GM18909 (cell line): ENCODE measurements at regions not wholly inside any gene's neighbourhood (a gene's known extent, or its start where the extent isn't known, plus 50 kb on each side); places are given as distances from the start of the nearest gene placed in this dataset.

Experiments
- ATAC-seq: cut with Tn5 transposase; IDR thresholded peaks from one replicate; pipeline ENCODE4 v1.9.1; 2021; ENCODE audit warnings: mild to moderate bottlenecking; ENCODE audit not compliant: unreplicated experiment, poor library complexity

DNA sequence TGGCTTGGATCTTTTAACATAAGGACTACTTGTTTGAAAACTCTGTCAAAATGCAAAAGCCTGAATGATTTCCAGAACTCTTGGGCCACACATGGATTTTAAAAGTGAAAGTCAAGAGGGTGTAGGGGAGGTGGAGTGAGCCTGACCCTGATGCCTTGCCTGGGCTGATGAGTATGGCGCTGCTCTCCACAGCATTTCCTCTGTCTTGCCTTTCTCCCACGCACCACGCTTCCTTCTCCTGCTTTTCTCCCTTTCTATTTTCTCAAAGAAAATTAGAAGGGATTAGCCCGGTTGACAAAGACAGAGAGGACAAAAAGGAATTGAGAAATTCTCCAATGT, 207.0 kb upstream of the CCDC68 start:
- ATAC-seq = no peak

DNA sequence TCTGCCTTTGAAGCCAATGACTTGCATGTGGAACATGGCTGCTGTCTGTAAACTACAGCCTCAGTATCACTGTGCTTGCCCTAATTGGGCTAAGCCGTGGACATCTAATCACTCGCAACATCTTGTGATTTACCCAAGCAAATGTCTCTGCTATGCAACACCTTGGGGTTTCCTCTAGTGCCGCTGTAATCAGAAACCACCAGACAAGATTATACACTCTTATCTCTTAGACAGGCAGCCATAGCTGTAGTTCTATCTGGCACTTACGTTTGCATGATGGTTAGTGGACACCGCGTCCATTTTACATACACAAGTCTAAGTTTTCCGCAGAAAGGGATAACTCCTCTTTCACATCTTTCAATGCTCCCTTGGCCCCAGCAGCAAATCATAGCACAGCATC, 204.3 kb upstream of the CCDC68 start:
- ATAC-seq = no peak

DNA sequence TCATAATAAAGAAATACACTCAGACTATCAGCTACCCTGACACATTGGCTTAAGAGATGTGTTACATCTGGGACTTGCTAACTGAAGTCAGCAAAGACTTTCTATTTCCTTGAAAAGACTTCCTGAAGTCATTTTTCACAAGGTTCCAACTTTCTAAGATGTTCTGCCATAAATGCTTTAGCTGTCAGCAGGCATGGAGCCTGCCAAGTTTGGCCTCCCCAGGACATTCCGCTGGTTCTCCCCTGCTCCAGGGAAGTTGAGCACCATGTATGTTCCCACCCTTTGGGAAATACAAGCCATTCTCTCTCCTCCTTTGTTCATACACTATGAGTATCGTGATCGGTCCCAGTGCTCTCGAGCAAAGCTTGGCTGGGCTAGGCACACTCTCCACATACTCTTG, 202.7 kb upstream of the CCDC68 start:
- ATAC-seq = no peak

DNA sequence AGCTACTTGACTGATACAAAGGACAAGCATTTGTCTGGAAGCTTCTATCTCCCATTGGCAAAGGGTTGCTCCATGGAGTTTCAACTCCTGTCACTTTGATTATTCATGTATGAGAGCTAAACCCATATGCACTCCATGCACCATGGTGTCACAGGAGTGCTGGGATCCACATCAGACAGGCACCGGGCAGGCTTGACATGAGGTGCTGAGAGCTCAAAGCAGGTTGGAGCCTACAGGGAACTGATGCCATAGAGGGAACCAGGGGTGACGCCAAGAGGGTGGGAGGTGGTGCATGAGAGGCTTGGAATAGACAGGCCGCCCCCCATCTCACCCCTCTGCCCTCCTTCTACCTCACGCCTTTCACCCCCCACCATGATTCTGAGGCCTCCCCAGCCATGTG, 199.8 kb upstream of the CCDC68 start:
- ATAC-seq = no peak

DNA sequence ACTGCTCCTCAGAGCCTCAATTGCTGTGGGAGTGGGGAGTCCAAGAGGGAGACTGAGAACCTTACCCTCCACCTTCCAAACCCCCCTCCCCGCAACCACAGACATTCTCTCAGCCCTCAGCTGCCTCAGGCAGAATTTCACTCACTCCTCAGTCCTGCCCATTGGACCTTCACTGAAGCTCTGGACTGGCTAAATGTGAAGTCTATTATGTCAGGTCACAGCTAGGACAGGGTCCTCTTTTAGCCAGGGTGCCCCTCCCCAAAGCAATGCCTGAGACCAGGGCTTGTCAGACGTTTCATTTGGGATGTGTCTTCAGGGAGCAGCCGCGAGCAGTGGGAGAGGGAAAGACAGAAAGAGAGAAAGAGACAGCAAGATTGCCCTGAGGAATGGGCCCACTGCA, 199.3 kb upstream of the CCDC68 start:
- no peak for ATAC-seq

DNA sequence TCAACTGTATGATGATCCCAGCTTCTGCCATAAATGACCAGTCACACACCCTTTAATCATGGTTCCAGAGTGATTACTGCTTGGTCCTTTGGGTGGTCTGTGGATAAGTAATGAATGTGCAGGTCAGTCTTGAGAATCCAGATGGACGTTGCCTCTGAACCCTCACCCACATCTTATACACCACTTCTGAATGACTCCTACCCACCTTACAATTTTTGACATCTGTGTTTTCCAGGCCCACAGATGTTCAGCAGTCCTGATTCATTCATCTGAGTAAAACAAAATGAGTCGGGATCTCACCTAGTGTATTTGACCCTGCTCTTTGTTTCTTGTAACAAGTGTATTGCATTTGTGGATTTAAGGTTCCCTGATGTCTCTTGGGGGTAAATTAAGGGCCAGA, 194.1 kb upstream of the CCDC68 start:
- no peak for ATAC-seq

DNA sequence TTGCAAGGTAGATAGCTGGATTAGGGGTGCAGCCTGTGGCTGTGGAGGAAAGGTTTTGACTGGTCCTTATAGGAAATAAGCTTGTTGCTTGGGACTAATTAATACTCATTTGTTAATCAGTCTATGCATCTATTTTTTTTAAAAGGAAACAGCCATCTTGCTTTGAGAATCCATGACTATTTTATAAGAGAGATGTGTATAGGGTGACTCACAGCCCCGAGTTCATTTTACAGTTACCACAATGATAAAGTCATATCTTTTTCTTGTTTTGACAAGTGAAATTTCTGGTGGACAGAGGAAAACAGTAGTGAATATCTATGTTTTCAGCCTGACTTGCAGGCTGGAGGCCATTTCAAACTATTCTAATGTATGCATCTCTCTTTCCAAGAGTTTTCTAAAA, 193.5 kb upstream of the CCDC68 start:
- no peak for ATAC-seq

DNA sequence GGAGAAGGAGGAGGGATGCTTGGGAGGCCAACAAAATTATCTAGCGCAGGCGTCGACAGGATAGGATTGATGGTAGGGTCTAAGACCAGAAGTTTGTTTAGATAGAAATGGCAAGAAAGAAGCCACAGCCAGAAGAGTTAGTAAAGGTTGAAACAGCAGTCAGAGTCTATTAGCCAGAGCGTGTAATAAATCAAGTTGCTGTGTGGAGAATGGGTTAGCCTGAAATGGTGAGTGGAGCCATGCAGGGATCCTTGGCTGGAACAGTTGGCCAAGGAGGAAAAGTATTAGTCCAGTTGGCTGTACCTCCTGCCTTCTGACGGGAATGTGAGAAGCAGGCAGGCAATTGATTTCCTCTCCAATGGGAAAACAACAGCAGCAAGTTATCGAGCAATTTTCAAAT, 190.7 kb upstream of the CCDC68 start:
- ATAC-seq = no peak

DNA sequence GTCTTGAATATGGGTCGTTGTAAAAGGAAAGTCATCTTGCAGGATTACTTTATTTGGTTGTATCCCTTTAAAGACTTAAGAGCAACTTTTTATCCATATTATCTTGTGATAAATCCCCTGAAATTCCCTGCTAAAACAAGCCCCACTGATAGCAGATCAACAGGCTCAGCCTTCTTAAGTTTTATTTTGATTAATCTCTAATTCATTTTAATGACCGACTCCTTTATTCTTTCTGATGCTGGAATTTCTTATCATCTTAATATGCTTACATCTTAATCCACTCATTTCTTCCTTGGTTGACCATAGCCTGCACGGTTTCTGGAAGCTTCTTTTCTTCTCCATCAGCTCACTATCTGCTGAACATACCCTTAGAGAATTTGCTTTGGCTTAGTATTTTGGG, 188.5 kb upstream of the CCDC68 start:
- no peak for ATAC-seq

DNA sequence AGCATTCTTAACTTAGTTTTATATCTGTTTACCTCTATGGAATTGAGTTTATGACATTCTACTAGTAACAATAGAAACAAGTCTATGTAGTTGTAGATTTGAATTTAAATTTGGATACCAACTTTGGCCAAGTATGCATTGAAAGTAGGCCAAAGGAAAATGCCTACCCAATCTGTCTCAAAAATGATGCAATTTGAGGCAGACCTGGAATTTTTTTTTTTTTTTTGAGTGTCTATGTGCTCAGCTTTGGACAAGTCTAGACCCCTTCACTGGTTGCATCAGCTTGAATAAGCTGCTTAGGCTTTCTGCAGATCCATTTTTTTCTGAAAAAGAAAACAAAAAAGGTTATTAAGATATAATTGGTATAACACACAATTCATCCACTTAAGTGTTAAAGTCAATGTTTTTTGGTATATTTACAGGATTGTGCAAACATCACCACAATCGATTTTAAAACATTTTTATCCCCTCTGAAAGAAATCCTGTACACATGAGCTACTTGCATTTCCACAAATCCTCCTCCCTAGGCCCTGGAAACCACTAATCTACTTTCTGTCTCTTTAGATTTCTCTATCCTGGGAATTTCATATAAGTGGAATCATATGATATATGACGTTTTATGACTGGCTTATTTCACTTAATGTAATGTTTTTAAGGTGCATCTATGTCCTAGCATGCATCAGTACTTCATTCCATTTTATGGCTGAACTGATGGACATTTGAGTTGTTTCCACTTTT, 185.1 kb upstream of the CCDC68 start:
- ATAC-seq = no peak

DNA sequence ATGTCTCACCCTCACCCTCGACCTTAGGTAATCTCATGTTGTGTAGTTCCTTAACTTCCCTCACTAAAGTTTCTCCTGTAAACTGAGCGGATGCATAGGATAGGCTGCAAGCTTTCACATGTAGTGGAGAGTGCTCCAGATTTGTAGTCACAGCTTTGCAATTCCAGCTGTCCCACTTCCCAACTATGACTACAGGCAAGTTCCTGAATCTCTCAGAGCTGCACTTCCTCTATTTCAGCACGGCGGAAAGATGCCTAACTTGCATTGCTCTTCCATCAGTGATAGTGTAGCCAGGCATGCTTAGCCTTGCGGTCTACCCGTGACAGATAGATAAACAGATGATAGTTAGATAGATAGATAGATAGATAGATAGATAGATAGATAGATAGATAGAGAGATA, 183.1 kb upstream of the CCDC68 start:
- ATAC-seq = no peak

DNA sequence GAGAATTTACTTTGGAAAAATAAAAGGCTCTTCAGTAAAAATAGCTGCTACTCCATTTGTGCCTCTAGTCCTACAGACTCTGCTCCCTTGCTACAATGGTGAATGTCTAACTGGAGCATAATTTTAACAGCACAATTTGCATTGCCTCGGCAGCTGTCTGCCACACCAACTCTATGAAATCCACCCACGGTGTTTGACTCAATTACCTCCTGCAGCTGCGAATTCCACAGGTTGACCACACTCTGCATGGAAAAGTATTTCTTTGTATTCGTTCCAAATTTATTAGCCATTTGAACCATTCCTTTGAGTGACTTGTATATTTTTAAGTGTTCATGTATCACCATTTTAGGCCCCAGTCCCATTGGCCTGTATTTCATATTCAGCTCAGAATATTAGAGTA, 182.1 kb upstream of the CCDC68 start:
- ATAC-seq = no peak

DNA sequence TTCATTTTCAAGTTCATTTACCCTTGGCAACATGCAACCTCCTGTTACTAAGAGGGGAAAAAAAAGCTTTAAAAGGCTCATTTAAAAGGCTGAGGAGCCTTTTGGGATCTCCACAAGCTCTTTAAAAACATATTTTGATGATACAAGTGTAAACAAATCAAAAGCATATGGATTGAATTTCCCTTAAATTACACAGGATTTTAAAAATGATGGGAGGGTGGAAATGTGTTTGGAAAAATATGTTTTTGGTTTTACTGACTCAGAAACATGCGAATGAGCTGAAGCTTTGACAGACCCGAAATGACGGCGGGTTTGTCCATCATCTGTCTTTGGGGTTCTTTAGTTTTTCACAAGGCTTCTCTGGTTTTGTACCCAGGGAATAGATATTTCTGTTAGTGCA, 180.6 kb upstream of the CCDC68 start:
- ATAC-seq = no peak

DNA sequence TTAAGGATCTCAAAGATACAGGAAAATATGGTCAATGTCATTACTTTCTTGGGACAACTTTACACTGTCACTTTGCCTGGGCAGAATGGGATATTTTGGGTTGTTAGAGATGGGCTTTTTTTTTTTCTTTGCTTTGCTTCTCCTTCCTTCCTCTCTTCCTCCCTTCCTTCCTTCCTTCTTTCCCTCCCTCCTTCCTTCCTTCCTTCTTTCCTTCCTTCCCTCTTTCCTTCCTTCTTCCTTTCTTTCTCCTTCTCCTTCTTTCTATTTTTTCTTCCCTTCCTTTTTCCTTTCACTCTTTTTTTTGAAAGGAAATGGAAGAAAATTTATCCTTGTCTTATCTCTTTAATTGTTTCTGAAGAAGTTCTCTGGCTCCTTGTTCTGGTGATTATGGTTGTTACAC, 180.0 kb upstream of the CCDC68 start:
- no peak for ATAC-seq

DNA sequence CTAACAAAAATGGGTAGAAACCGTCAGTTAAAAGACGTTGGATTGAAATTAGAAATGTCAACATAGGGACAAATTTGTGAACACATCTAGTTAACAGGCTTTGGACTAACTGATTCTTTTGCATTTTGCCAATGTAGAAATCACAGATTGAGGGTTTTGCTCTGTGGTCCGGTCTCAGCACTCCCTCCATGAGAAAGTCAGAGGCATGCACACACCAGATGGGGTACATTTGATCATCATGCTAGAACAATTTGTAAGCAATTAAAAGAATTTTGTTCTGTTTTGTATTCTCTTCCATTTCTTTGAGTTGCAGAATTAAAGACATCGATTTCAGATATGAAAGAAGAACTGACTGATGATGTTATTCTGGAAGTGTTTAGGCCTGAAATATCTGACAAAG, 179.1 kb upstream of the CCDC68 start:
- no peak for ATAC-seq

DNA sequence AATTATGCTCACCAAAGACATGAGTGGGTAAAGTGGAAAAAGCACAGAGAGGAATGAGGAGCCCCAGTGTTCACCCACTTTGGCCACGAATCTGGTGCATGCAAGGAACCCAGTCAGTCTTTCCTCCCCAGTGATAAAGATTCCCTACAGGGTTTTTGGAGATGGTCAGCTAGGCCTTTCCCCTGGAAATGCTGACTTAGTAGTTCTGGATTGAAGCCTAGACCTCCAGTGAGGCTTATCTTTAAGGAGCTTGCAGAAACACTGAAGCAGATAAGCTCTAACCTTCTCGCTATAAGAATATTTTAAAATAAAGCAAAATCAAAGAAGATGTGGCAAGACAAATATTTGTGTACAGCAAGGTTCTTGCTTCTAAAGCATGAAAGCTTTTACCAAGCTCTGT, 178.3 kb upstream of the CCDC68 start:
- no peak for ATAC-seq

DNA sequence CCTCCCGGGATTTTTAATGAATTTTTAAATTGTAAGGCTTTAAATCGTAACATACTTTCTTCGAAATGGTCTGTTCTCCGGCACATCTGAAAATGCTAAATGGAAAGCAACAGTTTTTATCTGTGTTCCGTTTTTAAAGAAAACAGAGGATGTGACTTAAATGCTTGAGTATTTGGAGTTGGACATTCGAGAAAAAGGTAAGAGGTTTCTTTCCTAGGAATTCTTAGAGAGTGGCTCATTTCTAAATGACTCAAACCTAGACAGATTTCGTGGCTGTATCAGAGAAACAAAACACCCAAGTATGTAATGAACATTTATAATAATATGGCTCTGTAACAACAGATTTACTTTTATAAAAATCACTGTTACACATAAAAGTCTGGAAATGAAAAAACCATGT, 177.6 kb upstream of the CCDC68 start:
- ATAC-seq = no peak

DNA sequence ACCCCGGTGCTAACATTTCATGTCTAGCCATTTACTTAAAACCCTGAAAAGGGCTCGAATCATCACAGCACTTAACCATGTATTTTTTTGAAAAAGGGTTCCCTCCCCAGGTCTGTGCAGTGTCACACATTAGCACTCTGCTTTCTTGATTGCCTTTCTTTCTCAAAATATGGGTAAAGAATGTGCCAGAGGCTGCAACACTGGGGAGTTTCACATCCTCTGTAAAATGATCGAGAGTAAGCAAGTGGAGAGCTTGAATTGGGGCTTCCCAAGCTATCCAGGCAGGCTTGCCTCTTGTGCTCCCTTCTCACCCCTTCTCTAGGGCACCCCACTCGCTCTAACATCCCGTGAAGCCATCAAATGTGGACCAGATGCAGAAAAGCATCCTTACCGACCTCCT, 177.0 kb upstream of the CCDC68 start:
- ATAC-seq = no peak

DNA sequence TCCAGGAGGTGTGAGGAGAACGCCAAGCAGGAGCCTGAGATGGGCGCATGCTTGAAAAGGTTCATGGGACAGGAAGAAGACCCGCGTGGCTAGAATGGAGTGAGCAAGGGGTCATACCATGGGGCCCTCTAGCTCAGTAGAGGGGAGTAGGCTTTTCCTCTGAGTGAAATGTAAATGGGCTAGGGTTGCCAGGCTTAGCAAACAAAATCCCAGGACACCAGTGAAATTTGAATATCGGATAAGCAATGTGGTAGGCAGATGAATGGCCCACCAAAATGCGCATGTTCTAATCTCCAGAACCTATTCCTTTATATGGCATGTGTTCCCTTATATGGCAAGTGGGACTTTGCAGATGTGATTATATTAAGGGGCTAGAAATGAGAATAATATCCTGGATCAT, 174.1 kb upstream of the CCDC68 start:
- ATAC-seq = no peak

DNA sequence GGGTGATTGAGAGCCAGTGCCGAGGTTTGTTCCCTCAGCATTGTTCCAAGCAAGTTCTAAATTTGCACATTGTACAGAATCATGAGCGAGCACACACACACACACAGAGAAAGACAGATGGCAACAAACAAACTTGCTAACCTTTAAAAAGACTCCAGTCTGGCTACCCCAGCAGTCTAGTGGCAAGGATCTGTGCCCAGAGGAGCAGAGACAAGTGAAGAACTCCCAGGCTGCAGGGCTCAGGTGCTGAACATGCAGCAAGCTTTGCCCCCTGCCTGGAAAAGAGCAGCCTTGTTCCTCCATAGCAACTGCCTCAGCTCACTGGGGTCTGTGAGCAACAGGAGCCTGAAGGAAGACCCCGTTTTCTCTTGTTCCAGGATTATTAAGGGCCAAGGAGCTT, 169.2 kb upstream of the CCDC68 start:
- no peak for ATAC-seq

DNA sequence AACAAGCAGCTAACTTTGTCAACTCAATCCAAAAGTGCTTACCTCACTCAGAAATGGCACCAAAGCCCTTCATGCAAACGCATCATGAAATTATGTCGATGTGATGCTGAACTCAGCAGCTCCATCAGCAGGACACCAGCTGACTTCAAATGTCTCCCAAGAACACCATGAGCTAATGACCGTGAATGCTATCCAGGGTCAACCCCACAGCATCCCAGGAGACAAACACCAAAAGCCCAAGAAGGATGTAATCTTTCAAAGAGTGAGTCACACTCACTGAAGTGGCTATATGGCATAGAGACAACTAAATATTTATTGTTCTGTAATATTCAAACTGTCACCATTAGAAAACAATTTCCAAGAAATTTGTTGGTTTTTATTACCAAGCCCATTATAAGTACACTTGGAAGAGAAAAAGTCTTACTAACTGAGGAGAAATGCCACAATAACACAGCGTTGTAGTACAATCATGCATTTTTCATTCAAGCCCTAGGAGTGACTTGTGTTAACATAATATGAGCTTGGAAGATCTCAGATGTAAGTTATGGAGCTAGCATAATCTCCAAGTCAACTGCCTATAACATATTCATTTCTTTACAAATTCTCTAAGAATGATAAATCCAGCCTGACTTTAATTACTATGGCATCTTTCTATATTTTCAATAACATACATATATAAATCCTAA, 165.0 kb upstream of the CCDC68 start:
- no peak for ATAC-seq

DNA sequence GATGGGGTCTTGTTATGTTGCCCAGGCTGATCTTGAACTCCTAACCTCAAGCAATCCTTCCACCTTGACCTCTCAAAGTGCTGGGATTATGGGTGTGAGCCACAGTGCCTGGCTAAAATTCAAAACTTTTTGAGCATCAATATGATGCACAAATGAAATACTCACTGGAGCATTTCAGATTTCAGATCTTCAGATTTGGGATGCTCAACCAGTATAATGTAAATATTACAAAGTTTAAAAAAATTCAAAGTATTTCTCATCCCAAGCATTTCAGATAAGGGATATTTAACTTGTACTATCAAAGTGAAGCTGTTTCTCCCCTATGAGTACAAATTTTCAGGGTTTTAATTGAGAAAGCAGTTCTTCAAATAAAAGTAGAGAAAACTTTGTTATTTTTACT, 164.1 kb upstream of the CCDC68 start:
- ATAC-seq = no peak
